GM19372 (cell line): ENCODE measurements at regions not wholly inside any gene's neighbourhood (a gene's known extent, or its start where the extent isn't known, plus 50 kb on each side); places are given as distances from the start of the nearest gene placed in this dataset.

Experiments used
- ATAC-seq: cut with Tn5 transposase; IDR thresholded peaks from one replicate; pipeline ENCODE4 v1.9.1; 2021; ENCODE audit warnings: mild to moderate bottlenecking, low read depth, moderate library complexity; ENCODE audit not compliant: unreplicated experiment

GRCh38 chr2:156826341-156826933 is 390.3 kb downstream of the GPD2 start:
- ATAC-seq = no peak

- ATAC-seq = no peak
Measured at GRCh38 chr2:156834431-156834830, 398.3 kb downstream of the GPD2 start.

GRCh38 chr2:156837635-156838370 is 401.6 kb downstream of the GPD2 start:
- no peak for ATAC-seq

GRCh38 chr2:156841321-156841720 is 405.1 kb downstream of the GPD2 start:
- no peak for ATAC-seq

- no peak for ATAC-seq
Measured at GRCh38 chr2:156845806-156846558, 409.8 kb downstream of the GPD2 start.

- ATAC-seq = no peak
Measured at GRCh38 chr2:156852210-156852609, 405.3 kb upstream of the GALNT5 start.

- no peak for ATAC-seq
Measured at GRCh38 chr2:156852681-156853080, 404.8 kb upstream of the GALNT5 start.

GRCh38 chr2:156864325-156864724 is 393.2 kb upstream of the GALNT5 start:
- no peak for ATAC-seq

- no peak for ATAC-seq
Measured at GRCh38 chr2:156864753-156865152, 392.8 kb upstream of the GALNT5 start.

GRCh38 chr2:156867201-156867600 is 390.3 kb upstream of the GALNT5 start:
- ATAC-seq = no peak

- no peak for ATAC-seq
Measured at GRCh38 chr2:156874707-156875106, 382.8 kb upstream of the GALNT5 start.

GRCh38 chr2:156883804-156884203 is 373.7 kb upstream of the GALNT5 start:
- no peak for ATAC-seq

GRCh38 chr2:156884216-156884615 is 373.3 kb upstream of the GALNT5 start:
- ATAC-seq = no peak

- ATAC-seq = no peak
Measured at GRCh38 chr2:156890529-156891148, 366.9 kb upstream of the GALNT5 start.

GRCh38 chr2:156891609-156892008 is 365.9 kb upstream of the GALNT5 start:
- no peak for ATAC-seq

GRCh38 chr2:156892467-156893281 is 364.8 kb upstream of the GALNT5 start:
- ATAC-seq = peak; percentile 44

- ATAC-seq = peak; percentile 87
Measured at GRCh38 chr2:156896294-156896693, 361.2 kb upstream of the GALNT5 start.

GRCh38 chr2:156897548-156897947 is 360.0 kb upstream of the GALNT5 start:
- no peak for ATAC-seq

GRCh38 chr2:156901373-156902031 is 356.0 kb upstream of the GALNT5 start:
- ATAC-seq = no peak

GRCh38 chr2:156903335-156903734 is 354.2 kb upstream of the GALNT5 start:
- no peak for ATAC-seq
